NCI-H128 (cell line): ENCODE measurements at regions not wholly inside any gene's neighbourhood (a gene's known extent, or its start where the extent isn't known, plus 50 kb on each side); places are given as distances from the start of the nearest gene placed in this dataset.
"Not testable (repeated sequence)": the region's sequence is repeated elsewhere in the genome, so short reads cannot be mapped to it uniquely, and the experiment has no call there.

ENCODE experiments used
- DNase-seq: peaks from one replicate; lab custom pipeline; 2025; ENCODE audit not compliant: unreplicated experiment; lab: John Stamatoyannopoulos, UW

DNA sequence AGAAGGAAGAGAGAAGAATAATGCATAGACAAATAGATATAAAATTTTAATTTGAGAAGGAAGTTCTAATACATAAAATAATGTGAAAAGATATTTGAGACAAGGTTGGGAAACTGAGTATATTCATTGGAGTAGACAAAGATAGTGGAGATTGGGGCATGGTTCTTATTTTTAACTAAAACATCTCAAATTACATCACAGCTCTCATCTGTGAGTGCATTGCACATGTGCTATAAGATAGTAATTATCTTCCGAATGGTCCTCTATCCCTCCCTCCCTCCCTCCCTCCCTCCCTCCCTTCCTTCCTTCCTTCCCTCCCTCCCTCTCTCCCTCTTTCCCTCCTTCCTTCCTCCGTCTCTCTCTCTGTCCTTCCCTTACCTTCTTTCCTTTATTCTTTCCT, 1104.0 kb upstream of the FLRT2 start:
- DNase-seq: no peak

- no peak for DNase-seq
These were observed 1097.3 kb upstream of the FLRT2 start for GRCh38 chr14:84432676-84433075.

GRCh38 chr14:84433961-84434360, 1096.0 kb upstream of the FLRT2 start:
- DNase-seq: no peak

DNA sequence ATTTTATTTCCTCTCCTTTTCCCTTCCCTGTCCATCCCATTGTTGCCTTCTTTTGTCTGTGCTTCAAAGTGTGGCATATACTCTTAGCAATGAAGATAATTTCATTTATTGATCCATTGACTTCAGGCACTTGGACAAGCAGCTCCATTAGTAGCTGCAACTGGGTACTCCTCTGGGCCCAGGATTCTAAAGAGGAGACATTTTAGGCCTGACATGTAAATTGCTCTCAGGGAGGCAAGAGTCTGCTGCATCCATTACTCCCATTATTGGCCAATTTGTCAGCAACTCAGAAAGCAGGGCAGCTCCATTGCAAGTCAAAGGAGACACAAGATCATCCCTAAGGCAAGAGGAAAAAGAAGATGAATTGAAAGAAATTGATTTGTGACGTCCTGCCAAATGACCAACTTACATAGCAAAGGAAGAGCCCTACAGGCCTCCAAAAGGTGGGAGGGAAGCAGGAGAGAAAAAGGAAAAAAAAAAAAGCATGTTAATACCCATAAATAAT, 1094.1 kb upstream of the FLRT2 start:
- DNase-seq: no peak

- no peak for DNase-seq
These were observed 1093.4 kb upstream of the FLRT2 start for GRCh38 chr14:84436528-84436927.

- DNase-seq: no peak
These were observed 1087.4 kb upstream of the FLRT2 start for GRCh38 chr14:84442521-84442920.

GRCh38 chr14:84445486-84445885, 1084.5 kb upstream of the FLRT2 start:
- DNase-seq: no peak

DNA sequence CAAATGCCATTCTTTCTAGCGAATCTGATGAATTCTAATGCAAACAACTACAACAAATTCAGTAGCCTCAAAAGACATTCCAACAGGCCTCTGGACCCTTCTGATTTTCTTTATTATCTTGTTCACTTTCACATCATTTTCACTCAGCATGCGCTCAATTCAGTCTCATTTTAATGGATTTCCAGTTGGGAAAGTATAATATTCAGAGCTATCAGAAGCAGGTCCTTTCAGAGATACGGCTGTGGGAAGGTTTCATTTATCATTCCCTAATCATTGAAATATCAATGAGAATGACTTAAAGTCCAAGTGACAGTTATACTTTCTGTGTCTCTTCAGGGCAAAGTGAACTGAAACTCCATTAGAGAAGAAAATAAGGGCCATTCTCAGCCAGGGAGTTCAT, 1083.7 kb upstream of the FLRT2 start:
- DNase-seq: no peak

GRCh38 chr14:84453307-84453950, 1076.5 kb upstream of the FLRT2 start:
- DNase-seq: no peak

GRCh38 chr14:84454114-84454513, 1075.8 kb upstream of the FLRT2 start:
- no peak for DNase-seq

GRCh38 chr14:84456946-84457345, 1073.0 kb upstream of the FLRT2 start:
- no peak for DNase-seq

- DNase-seq: no peak
These were observed 1071.1 kb upstream of the FLRT2 start for GRCh38 chr14:84458881-84459280.

GRCh38 chr14:84465880-84466279, 1064.1 kb upstream of the FLRT2 start:
- DNase-seq: no peak

GRCh38 chr14:84468153-84468552, 1061.8 kb upstream of the FLRT2 start:
- no peak for DNase-seq

- DNase-seq: no peak
These were observed 1051.9 kb upstream of the FLRT2 start for GRCh38 chr14:84477996-84478395.

DNA sequence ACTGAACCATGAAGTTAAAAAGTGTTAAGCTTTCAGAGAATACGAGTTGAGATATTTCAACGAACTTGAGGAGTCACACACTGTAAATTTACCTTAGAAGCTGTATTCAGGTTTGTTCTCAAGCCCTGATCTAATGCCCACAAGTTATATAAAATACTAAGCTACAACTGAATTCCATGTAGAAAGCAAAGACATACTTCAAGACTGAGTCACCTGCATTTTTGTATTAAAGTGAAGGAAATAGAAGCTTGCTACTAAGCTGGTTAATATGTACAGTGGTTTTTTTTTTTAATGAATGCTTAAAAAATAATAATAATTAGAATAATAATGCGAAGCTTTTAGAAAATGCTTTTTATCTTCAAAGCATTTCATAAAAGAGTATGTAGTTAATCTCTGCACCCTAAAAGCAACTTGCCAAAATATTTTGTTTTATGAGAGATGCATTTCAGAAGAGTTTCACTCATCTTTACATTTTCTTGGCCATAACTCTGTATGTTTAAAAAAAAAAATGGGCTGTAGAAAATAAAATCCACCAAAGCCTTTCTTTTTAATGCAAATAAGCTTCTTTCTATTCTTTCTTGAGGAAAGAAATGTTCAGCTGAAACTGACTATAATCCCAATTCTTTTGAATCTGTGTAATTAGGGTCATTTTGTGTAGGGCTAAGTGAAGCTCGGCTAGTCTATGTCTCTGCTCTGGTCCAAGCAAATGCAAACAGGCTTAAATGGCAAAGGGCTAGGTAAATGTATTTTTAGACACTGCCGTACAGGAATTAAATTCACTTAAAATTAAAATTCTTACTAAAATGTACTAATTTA, 1047.5 kb upstream of the FLRT2 start:
- DNase-seq: no peak

DNA sequence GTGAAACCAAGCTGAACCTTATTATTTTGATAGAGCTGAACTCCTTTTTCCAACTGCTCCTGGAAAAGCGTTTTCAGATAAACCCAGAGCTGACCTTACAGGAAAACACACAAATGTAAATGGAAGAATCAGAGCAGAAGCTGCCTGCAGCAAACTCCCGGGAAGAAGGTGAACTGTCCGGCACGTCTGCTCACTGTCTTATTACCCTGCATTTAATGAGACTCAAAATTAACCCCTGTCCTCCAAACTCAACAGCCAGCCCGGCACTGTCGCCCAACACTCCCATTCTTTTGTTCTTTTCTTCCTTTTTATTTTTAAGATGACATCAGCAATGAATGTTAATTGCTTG, 1046.9 kb upstream of the FLRT2 start:
- no peak for DNase-seq

DNA sequence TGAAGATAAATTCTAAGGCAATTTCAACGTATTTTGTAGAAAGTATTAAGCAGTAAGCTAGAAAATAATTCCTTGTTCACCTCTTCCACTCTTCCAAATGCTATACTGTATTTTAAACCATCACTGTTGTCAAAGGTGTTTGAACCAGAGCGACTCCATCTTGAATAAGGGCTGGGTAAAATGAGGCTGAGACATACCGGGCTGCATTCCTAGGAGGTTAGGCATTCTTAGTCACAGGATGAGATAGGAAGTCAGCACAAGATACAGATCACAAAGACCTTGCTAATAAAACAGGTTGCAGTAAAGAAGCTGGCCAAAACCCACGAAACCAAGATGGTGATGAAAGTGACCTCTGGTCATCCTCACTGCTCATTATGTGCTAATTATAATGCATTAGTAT, 1045.7 kb upstream of the FLRT2 start:
- not testable (repeated sequence) for DNase-seq

DNA sequence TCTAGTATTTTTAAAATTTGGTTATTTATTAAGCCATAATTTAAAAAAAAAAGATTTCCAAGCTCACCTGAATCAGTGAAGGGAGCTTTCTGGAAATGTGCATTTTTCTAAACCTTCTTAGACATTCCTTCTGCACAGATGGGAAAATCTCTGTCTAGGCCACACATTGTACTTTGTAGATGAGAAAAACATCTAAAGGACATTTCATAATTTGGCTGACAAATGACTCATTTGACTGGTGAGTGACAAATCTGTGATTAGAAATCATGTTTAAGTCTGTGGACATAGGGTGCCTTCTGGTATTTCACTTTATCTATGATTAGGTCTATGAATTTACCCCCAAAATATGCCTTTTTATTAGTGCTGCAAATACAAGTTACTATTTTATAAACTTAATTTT, 1044.9 kb upstream of the FLRT2 start:
- DNase-seq: no peak

GRCh38 chr14:84490081-84490480, 1039.9 kb upstream of the FLRT2 start:
- no peak for DNase-seq

- no peak for DNase-seq
These were observed 1037.3 kb upstream of the FLRT2 start for GRCh38 chr14:84492685-84493084.

GRCh38 chr14:84493779-84494178, 1036.2 kb upstream of the FLRT2 start:
- no peak for DNase-seq

DNA sequence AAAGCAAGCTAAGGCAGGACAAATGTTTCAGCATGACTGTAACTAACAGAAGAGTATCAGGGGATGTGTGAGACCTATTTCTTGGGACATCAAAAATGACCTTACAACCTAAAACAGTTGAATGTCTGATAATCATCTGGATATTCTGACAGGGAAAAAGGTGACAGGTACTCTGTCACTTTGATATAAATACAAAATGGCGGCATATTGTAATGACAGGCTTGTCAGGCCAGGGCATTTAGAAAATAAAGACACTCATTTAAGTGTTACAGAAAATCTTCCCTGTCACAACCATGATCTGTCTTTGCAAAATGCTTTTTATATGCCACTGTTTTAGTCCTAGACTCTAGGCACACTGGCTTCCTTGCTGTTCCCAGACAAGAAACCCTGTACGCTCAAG, 1033.3 kb upstream of the FLRT2 start:
- no peak for DNase-seq
